NK-92 treated with Interleukin-12 subunit alpha and Interleukin-12 subunit beta, amount 100 ng/mL, for 24 hours (cell line): ENCODE measurements at regions not wholly inside any gene's neighbourhood (a gene's known extent, or its start where the extent isn't known, plus 50 kb on each side); places are given as distances from the start of the nearest gene placed in this dataset.
A peak's percentile ranks its signal among the peaks of the same experiment; 100 is the strongest.
"Not testable (repeated sequence)": the region's sequence is repeated elsewhere in the genome, so short reads cannot be mapped to it uniquely, and the experiment has no call there.

Experiments
- DNase-seq: peaks from one replicate; lab custom pipeline; 2025; lab: John Stamatoyannopoulos, UW

DNA sequence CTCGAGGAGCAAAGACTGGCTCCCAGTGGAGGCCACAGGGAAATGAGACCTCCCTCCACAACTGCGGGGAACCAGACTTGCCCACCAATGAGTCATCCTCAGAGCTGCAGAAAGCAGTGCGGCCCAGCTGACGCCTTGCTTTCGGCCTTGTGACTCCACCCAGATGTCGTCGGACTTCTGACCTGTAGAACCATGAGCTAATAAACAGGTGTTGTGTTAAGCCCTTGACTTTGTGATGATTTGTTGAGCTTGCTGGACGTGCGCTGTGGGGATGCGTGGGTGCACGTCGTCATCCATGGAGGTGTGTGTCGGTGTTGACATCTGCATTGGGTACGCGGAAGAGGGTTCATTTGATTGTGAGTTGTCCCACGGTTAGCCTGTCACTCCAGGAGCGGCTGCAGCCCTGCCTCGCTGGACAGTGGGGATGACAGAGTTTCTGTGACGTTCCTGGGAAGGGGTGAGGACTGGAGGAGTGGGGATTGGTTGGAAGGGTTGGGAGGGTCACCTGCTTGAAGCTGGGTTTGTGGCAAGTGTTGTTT lies 154.1 kb downstream of the SH3BP4 start:
- DNase-seq = no peak

DNA sequence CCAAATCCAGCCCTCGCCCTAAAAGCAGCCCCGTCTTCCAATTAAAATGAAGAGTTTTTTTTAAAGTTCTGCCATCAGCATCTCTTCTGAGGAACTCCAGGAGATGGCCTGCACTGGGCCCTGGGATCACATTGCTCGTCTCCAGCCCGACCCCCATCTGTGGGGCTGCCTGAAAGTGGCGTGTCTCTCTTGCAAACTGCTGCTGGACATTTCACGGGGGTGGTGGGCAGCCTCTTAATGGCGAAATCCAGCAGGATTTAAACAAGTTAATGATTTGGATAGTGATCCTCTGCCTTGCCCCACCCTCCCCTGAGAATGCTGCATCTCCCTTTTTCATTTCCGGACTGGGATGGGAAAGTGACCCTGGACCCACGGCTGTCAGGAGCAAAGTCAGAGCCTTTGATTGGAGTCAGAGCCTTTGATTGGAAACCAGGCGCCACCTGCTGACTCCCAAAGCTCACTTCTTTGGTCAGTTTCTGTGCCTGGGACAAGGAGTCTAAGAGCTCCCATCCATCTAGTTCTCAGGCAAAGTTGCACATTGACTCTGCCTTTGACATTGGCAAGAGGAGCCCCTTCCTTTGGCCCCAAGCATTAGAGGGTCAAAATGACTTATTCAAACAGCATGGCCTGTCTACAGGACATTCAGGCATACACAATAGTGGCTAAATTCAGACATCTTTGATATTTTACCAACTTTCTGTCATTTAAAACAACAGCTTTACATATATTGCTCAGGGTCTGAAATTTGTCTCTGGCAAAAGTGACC lies 155.2 kb downstream of the SH3BP4 start:
- no peak for DNase-seq

DNA sequence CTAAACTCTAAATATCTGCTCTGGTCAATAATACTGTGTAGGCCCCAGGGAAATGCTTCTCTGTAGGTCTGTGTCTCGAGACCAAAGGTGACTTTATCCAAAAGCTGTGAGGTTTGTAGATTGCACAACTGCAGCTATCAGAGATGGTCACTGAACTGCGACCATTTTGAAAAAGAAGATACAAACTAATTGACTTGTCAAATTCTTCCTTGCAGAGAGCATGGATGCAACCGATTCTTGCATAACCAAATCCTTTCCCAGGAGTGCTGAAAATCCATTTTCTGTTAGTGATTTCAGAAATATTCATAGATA lies 155.8 kb downstream of the SH3BP4 start:
- DNase-seq = no peak

DNA sequence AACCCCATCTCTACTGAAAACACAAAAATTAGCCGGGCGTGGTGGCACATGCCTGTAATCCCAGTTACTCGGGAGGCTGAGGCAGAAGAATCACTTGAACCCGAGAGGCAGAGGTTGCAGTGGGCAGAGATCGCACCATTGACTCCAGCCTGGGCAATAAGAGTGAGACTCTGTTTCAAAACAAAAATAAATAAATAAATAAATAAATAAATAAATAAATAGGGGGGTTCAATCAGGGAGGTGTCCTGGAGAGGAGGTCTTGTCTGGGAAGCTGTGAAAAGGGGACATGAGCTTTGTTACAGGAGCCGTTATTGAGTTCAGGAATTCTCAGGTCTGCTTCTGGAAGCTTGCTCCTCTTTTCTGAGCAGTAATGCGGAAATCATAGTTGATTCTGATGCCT lies 157.7 kb downstream of the SH3BP4 start:
- not testable (repeated sequence) for DNase-seq

DNA sequence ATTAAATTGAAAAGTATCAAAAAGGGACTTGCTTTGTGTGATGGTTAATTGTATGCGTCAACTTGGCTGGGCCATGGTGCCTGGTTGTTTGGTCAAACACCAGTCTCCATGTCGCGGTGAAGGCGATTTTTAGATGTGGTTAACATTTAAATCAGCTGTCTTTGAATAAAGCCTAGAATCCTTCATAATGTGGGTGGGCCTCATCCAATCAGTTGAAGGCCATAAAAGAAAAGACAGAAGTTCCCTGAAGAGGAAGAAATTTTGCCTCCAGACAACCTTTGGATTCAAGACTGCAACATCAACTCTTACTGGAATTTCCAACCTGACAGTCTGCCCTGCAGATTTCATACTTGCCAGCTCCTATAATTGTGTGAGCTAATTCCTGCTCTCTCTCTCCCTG lies 160.5 kb downstream of the SH3BP4 start:
- no peak for DNase-seq

DNA sequence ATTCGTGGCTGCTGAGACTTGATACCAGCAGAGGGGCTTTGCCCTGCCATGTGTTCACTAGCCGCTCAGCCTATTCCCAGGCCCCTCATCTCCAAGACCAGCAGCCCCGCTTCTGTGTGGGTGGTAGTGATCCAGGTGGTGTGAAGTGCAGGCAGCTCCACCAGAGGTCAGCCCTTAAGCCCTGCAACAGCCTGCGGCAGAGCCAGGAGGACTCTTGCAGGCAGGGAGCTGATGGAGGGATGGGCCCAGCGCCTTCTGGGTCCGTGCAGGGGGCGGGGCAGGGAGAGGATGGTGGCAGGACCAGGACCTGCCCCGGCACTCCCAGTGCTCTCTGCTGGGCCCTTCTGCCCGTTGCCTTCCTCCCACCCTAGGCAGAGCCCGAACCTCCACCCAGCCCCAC lies 162.0 kb downstream of the SH3BP4 start:
- DNase-seq = no peak

DNA sequence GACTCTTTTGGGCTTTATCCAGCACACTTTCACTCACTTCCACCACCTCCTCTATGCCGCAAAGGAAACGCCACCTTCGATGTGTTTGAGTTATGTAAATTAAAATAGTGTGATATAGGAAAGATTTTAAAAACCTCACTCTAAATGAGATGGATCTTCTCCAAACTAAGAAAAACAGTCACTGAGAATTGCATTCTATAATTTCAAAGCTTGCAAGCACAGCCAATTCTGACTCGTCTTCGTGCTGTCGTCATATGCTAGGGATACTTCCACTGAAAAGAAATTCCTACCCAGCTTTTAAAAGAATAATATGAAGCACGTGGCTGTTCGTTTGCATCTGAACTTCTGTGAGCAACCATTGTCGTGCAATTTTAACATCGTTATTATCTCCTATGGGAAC lies 162.5 kb downstream of the SH3BP4 start:
- DNase-seq = no peak

DNA sequence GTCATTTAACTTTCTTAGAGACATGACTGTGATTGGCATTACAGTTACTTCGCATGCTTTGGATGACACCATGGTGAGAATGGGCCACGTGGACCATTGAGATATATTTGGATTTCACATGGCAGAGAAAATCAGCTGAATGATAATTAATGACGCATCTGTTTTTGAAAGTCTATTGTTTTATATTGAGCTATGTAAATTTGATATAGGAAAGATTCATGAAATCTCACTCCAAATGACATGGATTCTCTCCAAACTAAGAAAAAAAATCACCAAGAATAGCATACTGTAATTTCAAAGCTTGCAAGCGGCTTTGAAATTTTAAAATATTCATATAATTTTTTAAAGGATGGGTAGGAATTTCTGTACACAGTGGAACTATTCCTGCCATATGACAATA lies 163.7 kb downstream of the SH3BP4 start:
- no peak for DNase-seq

DNA sequence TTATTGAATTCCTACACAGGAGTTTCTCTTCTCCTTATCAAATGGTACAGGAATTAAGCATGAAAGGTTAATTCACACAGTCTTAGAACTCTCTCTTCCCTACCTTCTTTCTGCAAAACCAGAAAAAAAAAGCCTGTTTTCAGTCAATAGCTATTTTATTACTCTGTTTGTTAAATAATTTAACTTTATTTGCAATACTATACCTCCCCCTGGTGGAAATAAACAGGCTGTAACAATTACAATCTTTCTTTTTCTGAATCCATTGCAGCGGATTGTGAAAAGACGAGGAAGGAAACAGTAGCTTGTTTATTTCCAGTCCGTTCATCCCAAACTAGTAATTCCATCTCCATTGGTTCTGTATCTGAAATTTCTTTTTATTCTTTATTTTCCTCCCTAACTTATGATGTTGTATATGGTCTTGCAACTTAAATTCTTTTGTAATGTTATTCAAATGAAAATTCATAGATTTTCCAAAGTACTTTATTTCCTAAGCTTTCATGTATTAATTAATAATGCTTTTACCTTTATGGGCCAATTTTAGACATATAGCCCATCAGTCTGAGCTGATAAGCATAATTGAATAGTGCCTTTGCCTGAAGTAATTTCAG lies 165.2 kb downstream of the SH3BP4 start:
- no peak for DNase-seq

DNA sequence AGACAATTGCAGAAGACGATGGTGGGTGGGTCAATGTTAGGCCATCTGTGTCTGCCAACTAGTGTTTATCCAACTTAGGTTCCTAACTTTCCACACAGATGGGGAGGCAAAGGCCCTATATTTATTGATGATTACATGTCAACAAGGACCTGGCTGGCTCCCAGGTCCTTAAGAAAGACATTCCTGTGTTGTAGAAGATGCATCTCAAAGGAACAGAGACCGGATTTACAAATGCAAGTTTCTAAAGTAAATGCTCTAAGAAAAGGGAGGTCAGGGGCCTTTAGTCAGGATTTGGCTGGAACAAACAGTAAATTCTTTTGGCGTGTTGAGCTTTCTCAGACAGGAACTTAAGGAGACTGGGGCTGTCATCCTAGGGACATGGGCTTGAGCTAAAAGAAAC lies 175.0 kb downstream of the SH3BP4 start:
- DNase-seq = no peak

DNA sequence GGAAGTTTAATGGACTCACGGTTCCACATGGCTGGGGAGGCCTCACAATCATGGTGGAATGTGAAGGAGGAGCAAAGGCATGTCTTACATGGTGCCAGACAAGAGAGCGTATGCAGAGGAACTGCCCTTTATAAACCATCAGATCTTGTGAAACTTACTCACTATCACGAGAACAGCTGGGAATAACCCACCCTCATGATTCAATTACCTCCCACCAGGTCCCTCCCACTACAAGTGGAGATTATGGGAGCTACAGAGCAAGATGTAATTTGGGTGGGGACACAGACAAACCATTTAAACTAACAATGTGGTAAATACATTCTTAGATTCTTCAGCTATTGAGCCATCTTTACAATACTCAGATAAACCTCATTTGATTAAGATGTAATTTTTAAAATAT lies 176.1 kb downstream of the SH3BP4 start:
- DNase-seq = no peak

DNA sequence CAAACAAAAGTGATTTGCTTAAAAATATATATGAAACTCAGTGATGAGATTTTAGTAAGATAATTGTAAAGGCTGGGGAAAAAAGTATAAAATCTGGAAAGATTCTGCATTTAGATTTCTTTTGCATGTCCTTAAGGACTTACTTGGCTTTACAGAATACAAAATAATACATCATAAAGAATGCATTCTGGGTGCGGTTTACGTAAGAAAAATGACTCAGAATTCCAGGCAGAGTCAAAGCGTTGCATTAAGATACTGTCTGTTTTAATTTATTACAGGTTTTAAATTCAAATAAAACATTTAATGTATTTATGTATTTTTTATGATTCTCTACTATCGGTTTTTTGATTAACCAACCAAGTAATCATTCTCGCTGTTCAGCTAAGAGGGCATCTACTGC lies 178.0 kb downstream of the SH3BP4 start:
- DNase-seq = no peak

DNA sequence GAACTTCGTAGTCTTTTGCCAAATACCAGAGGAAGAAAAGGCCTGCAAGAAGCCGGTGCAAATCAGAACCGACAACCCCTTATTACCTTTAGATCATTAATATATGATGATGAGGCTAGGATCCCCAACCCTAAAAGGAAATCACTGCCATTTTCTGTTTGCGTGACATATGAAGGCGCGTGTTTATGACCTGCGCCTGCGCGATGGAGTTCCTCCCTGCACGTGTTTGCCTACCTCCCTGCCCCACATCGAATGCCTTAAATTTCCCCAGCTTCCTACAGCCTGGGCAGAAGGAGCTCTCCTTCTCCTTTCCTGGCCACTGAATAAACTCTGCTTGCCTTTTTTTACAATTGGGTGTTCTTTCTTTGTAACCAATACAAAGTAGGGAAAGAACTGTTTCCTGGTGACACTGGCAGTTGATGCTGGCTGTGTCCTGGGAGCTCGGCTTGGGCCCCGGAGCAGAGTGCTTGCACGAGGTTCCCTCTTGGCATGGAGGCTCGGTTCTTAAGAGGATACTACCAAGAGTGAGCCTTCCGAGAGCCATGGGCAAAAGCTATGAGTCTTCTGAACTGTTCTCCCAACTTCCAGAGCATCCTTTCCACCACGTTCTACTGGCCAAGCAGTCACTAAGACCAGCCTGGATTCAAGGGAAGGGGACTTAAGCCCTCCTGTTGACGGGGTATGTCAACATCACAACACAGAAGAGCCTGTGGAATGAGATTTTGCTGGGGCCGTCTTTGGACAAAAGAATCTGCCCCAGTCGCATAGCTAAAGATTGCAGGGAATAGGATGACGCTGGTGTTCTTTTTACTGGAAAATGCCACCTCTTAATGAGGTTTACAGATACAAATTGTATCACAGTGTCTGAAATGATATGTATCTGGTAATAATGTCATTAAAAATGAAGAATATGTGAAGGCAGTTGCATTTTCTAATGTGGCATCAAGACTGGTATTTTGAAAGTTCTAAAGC lies 179.8 kb downstream of the SH3BP4 start:
- no peak for DNase-seq

DNA sequence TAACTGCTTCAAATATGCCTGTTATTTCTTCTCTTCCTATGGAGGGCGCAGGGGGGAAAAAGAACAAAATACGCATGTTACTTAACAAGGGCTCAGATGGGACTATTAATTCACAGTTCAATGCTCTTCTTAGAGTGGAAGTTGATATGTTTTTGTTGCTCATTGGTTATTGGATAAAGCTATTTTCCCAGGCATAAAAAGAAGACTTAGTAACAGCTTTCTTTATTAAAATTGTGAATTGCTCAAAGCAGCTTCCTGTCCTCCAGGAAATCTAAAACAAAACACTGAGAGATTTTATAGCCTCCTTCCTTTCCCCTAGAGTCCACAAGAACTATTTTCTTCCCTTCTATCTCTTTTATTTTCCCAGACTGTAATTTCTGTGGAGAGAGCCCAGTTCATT lies 180.8 kb downstream of the SH3BP4 start:
- DNase-seq = no peak

DNA sequence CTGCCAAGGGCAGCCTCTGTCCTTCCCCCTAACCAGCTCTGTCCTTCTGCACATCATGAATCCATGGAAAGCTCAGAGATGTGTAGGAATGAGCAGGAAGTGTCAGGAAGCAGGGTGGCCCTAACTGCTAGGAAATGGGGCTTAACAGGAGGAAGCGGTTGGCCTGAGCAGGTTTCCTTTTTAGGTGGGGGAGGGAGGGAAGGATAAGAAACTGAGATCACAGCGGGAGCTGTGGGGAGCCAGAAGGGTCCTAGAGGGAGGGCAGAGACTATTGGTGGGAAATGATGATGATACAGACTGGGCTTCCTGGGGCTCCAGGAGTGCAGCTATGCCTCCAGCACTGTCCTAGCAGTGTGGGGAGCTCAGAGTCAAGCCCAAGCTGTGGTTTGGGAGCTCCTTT lies 182.0 kb downstream of the SH3BP4 start:
- no peak for DNase-seq

DNA sequence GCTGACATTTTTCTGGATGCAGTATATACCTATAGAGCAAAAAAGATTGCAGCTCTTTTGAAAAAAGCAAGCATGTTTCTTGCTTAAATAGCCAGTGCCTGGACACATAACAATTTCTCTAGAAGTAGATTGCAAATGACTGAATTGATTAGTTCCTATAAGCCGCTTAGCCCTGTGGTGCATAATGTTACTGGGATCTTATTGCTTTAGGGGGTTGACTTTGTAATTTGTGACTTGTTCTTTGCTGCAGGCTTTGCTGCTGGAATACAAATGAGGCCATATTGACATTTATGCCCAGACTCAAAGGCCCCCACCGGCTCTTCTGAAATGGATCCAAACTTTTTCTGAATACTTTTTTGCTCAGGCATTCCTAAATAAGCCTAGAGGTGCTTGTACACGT lies 182.6 kb downstream of the SH3BP4 start:
- no peak for DNase-seq

DNA sequence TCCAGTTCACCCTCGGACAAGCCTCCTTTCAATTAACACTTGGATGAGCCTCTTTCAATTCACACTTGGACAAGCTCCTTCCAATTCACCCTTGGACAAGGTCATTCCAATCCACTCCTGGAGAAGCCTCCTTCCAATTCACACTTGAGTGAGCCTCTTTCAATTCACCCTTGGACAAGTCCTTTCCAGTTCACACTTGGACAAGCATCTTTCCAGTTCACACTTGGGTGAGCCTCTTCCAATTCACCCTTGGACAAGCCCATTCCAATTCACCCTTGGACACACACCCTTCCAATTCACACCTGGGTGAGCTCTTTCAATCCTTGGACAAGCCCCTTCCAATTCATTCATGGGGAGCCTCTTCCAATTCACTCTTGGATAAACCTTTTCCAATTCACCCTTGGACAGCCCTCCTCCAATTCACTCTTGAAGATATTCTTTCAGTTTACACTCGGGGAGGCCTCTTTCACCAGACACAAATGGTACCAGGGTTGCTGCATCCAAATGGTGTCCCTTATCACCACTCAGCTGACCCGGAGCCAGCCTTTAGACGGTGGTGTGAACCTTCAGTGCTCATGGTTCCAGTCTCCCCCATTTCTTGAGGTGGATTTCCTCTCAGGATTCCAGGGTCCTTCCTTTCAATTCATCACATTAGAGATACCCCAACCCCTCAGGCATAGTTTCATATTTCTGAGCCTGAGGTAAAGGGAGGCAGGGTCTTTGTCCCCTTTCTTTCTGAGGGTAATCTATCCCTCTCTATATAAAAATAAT lies 183.6 kb downstream of the SH3BP4 start:
- DNase-seq = no peak

DNA sequence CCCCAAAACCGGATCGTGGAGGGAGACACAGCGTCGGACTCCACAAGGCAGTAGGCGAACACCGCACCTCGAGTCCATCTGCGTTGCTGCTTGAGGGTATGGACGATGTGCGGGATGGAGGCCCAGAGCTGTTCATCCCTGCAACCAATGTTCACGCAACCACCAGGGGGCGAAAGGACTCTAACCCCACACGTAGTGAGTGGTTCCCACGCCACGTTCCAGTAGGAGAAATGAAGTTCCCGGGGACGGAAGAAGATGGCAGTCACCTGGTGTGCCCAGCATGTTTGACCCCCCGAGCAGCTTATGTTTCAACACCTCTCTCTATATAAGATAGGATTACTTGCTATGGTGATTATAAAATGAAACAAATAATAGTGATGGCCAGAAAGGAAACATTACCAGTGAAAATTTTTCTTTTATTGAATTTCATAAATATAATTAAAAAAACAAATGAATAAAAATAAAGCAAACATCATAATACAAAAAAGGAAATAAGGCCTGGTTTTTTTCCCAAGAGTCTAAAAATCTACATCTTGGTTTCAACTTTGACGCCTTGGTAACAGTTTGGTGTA lies 184.3 kb downstream of the SH3BP4 start:
- peak; percentile 40 for DNase-seq

DNA sequence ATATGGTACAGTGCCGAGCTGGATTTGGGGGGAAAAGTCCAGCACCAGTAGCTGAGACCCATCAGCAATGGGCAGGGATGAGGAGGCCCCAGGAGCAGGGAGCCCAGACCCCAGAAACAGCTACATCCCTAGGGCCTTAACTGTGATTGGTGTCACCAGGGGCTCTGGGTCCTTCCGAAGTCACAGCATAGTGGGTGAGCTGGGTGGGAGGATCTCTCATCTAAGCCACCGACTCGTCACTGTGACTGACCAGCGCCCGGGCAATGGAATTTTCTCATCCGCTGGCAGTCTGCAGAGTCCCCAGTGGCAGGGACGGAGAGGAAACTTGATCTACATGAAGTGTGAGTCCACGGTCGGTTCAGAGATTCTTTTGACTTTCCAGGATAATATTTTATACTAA lies 186.5 kb downstream of the SH3BP4 start:
- DNase-seq = no peak

DNA sequence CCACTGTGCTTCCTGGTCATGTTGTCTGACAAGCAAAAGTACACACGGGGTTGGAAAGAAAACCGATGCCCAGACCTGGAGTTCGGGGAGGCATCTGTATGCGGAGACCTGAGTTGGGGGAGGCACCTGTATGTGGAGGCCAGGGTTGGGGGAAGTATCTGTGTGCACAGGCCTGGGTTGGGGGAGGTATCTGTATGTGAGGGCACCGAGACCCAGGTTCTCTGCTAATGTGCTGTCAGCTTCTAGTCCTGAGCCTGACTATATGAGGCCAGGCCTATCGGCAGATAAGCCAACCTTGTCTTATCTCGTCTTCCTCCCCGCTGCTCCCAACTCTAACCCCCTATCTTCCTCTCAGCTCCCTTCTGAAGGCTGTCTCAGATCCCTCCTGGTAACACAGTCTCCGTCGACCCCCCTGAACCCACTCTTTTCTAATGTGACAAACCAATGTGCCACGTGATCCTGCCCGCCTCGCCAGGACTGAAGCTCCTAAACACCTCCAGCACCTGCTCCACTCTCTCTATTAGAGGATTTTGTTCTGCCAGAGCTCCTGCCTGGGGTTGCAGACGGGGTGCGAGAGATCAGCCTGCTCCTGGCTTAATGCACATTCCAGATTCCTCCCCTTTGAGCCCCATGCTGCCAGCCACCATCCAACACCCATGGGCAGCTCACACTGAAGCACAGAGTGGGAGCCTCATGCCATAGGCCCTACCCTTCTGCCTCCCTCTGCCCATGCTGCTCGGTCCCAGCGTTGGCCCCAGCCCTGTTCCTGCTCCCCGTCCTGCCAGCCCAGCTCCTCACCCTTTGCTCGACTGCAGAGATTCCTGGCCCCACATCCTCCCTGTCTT lies 188.4 kb downstream of the SH3BP4 start:
- DNase-seq = no peak

DNA sequence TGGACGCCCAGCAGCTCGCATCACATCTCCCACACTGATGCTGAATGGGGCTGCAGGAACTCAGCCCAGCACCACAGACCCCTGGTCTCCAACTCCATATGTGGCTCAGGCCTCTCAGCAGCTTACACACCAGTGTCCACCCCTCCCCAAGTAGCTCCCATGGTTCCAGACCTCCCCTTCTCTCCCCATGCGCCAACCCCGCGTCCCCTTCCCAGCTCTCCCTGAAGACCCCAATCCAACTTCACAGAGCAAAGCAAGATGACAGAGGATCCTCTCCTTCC lies 188.9 kb downstream of the SH3BP4 start:
- DNase-seq = no peak
